ENCODE measurements at regions not wholly inside any gene's neighbourhood (a gene's known extent, or its start where the extent isn't known, plus 50 kb on each side); places are given as distances from the start of the nearest gene placed in this dataset.

DNA sequence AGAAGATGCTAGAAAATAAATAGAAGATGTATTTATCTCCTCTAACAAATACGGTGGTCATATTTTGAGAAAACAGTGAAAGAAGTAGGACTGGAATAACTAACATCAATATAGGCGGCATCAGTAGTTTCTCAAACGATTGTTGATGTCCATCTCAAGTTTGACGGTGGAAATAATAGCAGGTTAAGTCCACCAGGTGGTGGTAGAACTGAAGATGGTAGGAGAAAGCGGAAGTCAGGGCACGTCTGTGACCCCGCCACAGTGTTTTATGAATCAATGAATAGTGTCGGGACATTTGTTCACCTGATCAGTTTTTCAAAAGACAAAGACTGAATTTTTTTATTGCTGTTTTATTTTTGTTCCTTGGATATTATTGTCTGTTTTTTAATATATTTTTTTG, 706.4 kb upstream of the SLC10A2 start:
- no peaks in the 10 kb centered on the region for H3K36me3 ChIP-seq (ENCODE audit: control insufficient read depth, insufficient read depth, low read length)
- H3K9me3 ChIP-seq (ENCODE audit: control insufficient read depth, insufficient read depth, low read length) = no peaks in the 10 kb centered on the region
- H3K27ac ChIP-seq (ENCODE audit: low read depth, low read length) = no peak overlapping the region
- WGBS (ENCODE audit: insufficient coverage) = 83% methylated on average over 5 of the region's 8 CpGs
- H3K4me3 ChIP-seq (ENCODE audit: low read depth, low read length) = no peak overlapping the region
- H3K27me3 ChIP-seq (ENCODE audit: control insufficient read depth, insufficient read depth, low read length) = no peaks in the 10 kb centered on the region
- DNase-seq (ENCODE audit: low read depth in 4 of 6, low spot score in 6 of 6) = no peak
- no peaks in the 10 kb centered on the region for H3K4me1 ChIP-seq (ENCODE audit: control insufficient read depth, insufficient read depth, low read length)

DNA sequence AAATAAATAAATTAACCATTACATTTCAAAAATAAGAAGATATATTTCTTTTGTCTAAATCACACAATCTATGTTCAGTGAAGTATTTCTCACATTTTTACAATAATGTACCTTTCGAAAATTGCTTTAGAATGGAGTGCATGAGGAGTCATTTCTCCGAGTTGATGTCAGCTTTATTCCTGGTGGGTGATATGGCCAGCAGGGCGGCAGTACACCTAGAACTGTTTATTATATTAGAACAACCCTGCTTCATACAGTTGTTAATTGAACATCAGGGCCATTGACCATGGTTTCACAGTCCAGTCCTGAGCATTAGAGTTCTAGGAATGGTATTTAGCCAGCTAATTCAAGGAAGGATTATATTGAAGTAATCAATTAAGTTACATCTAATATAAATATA, 696.3 kb upstream of the SLC10A2 start:
- H3K4me1 ChIP-seq (ENCODE audit: control insufficient read depth, insufficient read depth, low read length) = no peaks in the 10 kb centered on the region
- WGBS (ENCODE audit: insufficient coverage) = no CpG with 5 or more reads among the region's 3 CpGs
- no peak overlapping the region for H3K4me3 ChIP-seq (ENCODE audit: low read depth, low read length)

DNA sequence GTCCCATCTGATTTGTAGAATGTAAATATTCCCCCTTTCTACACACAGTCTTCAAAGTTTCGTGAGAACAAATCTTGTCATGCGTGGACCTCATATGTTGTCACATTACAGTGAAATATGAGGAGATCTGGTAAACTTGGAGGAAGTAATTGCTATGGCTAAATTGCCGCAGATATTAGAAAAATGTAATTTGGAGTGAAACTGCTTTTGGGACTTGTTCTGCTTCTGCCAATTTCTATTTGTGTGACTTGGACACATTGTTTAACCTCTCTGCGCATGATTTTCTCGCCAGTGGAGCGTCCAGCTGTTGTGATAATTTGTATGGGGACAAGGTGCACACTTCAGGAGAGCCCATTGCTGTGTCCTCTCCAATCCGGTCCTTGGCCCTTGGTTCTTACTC, 693.1 kb upstream of the SLC10A2 start:
- DNase-seq (ENCODE audit: low read depth in 4 of 6, low spot score in 6 of 6) = no peak
- H3K27ac ChIP-seq (ENCODE audit: low read depth, low read length) = no peak overlapping the region
- H3K27me3 ChIP-seq (ENCODE audit: control insufficient read depth, insufficient read depth, low read length) = no peaks in the 10 kb centered on the region
- H3K9me3 ChIP-seq (ENCODE audit: control insufficient read depth, insufficient read depth, low read length) = no peaks in the 10 kb centered on the region
- H3K4me1 ChIP-seq (ENCODE audit: control insufficient read depth, insufficient read depth, low read length) = no peaks in the 10 kb centered on the region
- 81% methylated on average over 4 of the region's 7 CpGs for WGBS (ENCODE audit: insufficient coverage)
- no peak overlapping the region for H3K4me3 ChIP-seq (ENCODE audit: low read depth, low read length)
- no peaks in the 10 kb centered on the region for H3K36me3 ChIP-seq (ENCODE audit: control insufficient read depth, insufficient read depth, low read length)

More for the DNA sequence above, 696.3 kb upstream of the SLC10A2 start:
- H3K36me3 ChIP-seq (ENCODE audit: control insufficient read depth, insufficient read depth, low read length) = no peaks in the 10 kb centered on the region
- no peak for DNase-seq (ENCODE audit: low read depth in 4 of 6, low spot score in 6 of 6)
- no peaks in the 10 kb centered on the region for H3K9me3 ChIP-seq (ENCODE audit: control insufficient read depth, insufficient read depth, low read length)
- H3K27ac ChIP-seq (ENCODE audit: low read depth, low read length) = no peak overlapping the region
- no peaks in the 10 kb centered on the region for H3K27me3 ChIP-seq (ENCODE audit: control insufficient read depth, insufficient read depth, low read length)

DNA sequence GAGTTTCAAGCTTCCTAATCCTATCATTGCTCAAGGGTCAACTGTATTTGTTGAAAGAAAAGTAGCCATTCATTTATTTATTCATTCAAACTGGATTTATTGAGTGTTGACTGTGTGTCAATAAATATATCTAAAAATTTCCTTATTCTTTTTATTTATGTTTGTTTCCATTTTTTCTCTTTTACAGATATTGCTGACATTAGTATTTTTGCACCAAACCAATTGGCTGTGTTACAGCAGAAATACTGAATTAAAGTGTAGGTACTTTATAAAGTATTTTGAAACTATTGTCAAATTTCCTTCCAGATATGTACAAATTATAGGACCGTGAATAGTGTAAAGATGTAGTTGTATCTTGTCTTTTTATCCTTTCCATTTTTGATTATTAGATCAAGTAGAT, 692.0 kb upstream of the SLC10A2 start:
- Histone ChIP-seq H3K4me1 (ENCODE audit: control insufficient read depth, insufficient read depth, low read length) (no peaks in the 10 kb centered on the region), H3K4me3 (ENCODE audit: low read depth, low read length) (no peak overlapping the region), H3K27ac (ENCODE audit: low read depth, low read length) (no peak overlapping the region), H3K36me3 (ENCODE audit: control insufficient read depth, insufficient read depth, low read length) (no peaks in the 10 kb centered on the region), H3K9me3 (ENCODE audit: control insufficient read depth, insufficient read depth, low read length) (no peaks in the 10 kb centered on the region), H3K27me3 (ENCODE audit: control insufficient read depth, insufficient read depth, low read length) (no peaks in the 10 kb centered on the region)
- no peak for DNase-seq (ENCODE audit: low read depth in 4 of 6, low spot score in 6 of 6)
- no CpG with 5 or more reads among the region's 1 CpG for WGBS (ENCODE audit: insufficient coverage)

DNA sequence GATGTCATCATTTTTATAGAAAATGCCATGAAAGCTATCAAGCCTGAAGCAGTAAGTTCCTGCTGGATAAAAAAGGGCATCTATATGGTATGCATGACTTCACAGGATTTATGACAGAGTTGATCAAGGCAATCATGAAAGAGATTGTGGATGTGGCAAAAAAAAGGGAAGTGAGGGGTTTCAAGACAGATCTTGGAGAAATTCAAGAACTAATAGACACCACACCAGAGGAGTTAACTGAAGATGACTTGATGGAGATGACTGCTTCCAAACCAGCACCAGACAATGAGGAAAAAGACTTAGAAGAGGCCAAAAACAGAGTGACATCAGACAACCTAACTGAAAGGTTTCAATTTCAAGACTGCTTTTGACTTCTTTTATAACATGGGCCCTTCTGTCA, 691.1 kb upstream of the SLC10A2 start:
- Histone ChIP-seq H3K4me3 (ENCODE audit: low read depth, low read length) (no peak overlapping the region), H3K27ac (ENCODE audit: low read depth, low read length) (no peak overlapping the region), H3K9me3 (ENCODE audit: control insufficient read depth, insufficient read depth, low read length) (no peaks in the 10 kb centered on the region), H3K36me3 (ENCODE audit: control insufficient read depth, insufficient read depth, low read length) (no peaks in the 10 kb centered on the region), H3K27me3 (ENCODE audit: control insufficient read depth, insufficient read depth, low read length) (no peaks in the 10 kb centered on the region), H3K4me1 (ENCODE audit: control insufficient read depth, insufficient read depth, low read length) (no peaks in the 10 kb centered on the region)
- no peak for DNase-seq (ENCODE audit: low read depth in 4 of 6, low spot score in 6 of 6)

DNA sequence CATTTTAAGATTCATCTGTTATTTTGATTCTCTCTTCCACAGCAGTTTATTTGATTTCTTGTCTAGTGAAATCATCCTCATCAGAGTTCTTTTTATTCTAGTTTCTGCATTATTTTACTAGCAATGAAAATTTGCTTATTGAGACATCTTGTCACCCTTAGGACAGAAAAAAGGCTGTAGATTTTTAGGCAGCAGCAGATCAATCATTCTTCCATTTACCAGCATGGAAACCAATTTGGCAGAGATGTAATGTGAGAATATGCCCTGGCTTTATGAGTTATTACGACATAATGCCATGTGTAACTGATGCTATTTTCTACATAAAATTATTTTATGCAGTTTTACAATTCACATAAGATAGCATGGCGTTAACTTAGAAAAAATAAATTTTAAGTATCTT, 688.6 kb upstream of the SLC10A2 start:
- DNase-seq (ENCODE audit: low read depth in 4 of 6, low spot score in 6 of 6) = peak in 2 of 6 donors; percentile 38 to 64
- H3K27ac ChIP-seq (ENCODE audit: low read depth, low read length) = no peak overlapping the region

DNA sequence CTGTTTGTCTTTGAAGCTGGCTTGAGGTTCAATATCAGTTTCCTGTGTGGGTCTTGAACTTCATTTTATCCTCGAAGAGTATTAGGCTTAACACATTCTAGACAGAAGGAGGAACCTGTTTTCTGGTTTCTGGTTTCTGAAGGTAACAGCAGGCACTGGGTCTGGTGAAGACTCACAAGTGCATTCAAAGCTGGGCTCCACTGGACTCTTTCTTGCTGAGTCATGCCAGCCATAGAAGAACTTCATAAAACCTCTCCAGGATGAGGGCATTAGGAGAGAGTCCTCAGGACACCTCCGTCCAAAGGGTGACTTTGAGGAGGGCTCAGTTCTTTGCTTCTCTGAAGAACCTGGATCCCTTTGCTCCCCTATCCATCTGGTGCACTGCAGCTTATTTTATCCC, 668.6 kb upstream of the SLC10A2 start:
- H3K4me1 ChIP-seq (ENCODE audit: control insufficient read depth, insufficient read depth, low read length) = no peaks in the 10 kb centered on the region
- H3K9me3 ChIP-seq (ENCODE audit: control insufficient read depth, insufficient read depth, low read length) = no peaks in the 10 kb centered on the region
- H3K36me3 ChIP-seq (ENCODE audit: control insufficient read depth, insufficient read depth, low read length) = no peaks in the 10 kb centered on the region
- no peak overlapping the region for H3K27ac ChIP-seq (ENCODE audit: low read depth, low read length)
- DNase-seq (ENCODE audit: low read depth in 4 of 6, low spot score in 6 of 6) = no peak
- no peaks in the 10 kb centered on the region for H3K27me3 ChIP-seq (ENCODE audit: control insufficient read depth, insufficient read depth, low read length)
- no peak overlapping the region for H3K4me3 ChIP-seq (ENCODE audit: low read depth, low read length)
- WGBS (ENCODE audit: insufficient coverage) = 100% methylated on average over 1 of the region's 2 CpGs

More for the DNA sequence above, 688.6 kb upstream of the SLC10A2 start:
- Histone ChIP-seq H3K4me3 (ENCODE audit: low read depth, low read length) (no peak overlapping the region), H3K4me1 (ENCODE audit: control insufficient read depth, insufficient read depth, low read length) (no peaks in the 10 kb centered on the region), H3K9me3 (ENCODE audit: control insufficient read depth, insufficient read depth, low read length) (no peaks in the 10 kb centered on the region), H3K36me3 (ENCODE audit: control insufficient read depth, insufficient read depth, low read length) (no peaks in the 10 kb centered on the region), H3K27me3 (ENCODE audit: control insufficient read depth, insufficient read depth, low read length) (no peaks in the 10 kb centered on the region)
- no CpG with 5 or more reads among the region's 2 CpGs for WGBS (ENCODE audit: insufficient coverage)

DNA sequence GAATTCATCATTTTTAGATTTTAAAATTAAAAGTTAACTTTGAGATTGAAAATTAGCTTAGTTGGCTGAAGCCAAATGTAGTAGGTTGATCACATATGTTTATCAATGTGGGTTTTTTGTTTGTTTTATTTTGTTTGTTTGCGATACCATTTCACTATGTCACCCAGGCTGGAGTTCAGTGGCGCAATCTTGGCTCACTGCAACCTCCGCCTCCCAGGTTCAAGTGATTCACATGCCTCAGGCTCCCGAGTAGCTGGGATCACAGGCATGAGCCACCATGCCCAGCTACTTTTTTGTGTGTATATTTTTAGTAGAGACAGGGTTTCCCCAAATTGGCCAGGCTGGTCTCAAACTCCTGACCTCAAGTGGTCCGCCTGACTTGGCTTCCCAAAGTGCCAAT, 665.7 kb upstream of the SLC10A2 start:
- H3K4me3 ChIP-seq (ENCODE audit: low read depth, low read length) = no peak overlapping the region
- DNase-seq (ENCODE audit: low read depth in 4 of 6, low spot score in 6 of 6) = no peak
- H3K27me3 ChIP-seq (ENCODE audit: control insufficient read depth, insufficient read depth, low read length) = no peaks in the 10 kb centered on the region
- 93% methylated on average over 4 of the region's 5 CpGs for WGBS (ENCODE audit: insufficient coverage)
- H3K27ac ChIP-seq (ENCODE audit: low read depth, low read length) = no peak overlapping the region
- no peaks in the 10 kb centered on the region for H3K9me3 ChIP-seq (ENCODE audit: control insufficient read depth, insufficient read depth, low read length)
- H3K4me1 ChIP-seq (ENCODE audit: control insufficient read depth, insufficient read depth, low read length) = no peaks in the 10 kb centered on the region
- no peaks in the 10 kb centered on the region for H3K36me3 ChIP-seq (ENCODE audit: control insufficient read depth, insufficient read depth, low read length)

DNA sequence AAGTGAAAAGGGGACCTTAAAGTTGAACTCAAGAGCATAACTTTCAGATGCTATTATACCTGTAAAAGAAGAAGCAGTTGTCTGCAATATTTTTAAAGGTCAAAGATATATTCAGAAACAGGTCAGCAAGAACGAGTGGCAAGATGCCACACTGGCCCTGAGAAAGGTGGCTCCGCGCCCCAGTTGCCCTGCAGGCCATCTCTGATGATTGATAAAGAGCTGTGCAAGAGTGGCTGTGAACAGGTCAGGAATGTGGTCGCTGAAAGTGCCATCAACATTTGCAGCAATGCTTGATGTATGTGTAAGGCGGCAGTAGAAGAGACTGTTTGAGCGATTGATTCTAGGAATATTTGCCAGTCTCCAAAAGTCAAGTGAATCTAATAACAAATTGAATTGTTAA, 664.2 kb upstream of the SLC10A2 start:
- DNase-seq (ENCODE audit: low read depth in 4 of 6, low spot score in 6 of 6) = no peak
- 82% methylated on average over 6 of the region's 6 CpGs for WGBS (ENCODE audit: insufficient coverage)
- H3K4me1 ChIP-seq (ENCODE audit: control insufficient read depth, insufficient read depth, low read length) = no peaks in the 10 kb centered on the region
- no peaks in the 10 kb centered on the region for H3K36me3 ChIP-seq (ENCODE audit: control insufficient read depth, insufficient read depth, low read length)
- H3K9me3 ChIP-seq (ENCODE audit: control insufficient read depth, insufficient read depth, low read length) = no peaks in the 10 kb centered on the region
- no peaks in the 10 kb centered on the region for H3K27me3 ChIP-seq (ENCODE audit: control insufficient read depth, insufficient read depth, low read length)
- H3K4me3 ChIP-seq (ENCODE audit: low read depth, low read length) = no peak overlapping the region
- H3K27ac ChIP-seq (ENCODE audit: low read depth, low read length) = no peak overlapping the region

DNA sequence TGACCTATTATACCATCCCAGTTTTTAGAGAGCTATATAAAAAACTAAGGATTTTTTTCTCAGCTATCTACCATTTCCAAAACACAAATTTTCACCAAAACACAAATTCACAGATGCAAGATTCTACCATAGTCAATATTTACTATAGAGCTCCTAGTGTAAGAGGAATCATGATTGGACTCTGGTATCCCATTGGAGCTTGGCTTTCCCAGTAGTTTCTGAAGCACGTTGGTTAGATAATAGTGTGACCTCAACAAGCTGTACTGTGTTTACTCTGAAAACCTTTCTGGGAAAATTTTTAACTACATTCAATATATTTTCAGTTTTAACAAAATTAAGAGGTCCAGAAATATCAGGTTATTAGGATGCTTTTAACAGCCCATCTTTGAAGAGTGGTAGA, 660.6 kb upstream of the SLC10A2 start:
- no peaks in the 10 kb centered on the region for H3K36me3 ChIP-seq (ENCODE audit: control insufficient read depth, insufficient read depth, low read length)
- H3K27me3 ChIP-seq (ENCODE audit: control insufficient read depth, insufficient read depth, low read length) = no peaks in the 10 kb centered on the region
- H3K4me3 ChIP-seq (ENCODE audit: low read depth, low read length) = no peak overlapping the region
- no peak overlapping the region for H3K27ac ChIP-seq (ENCODE audit: low read depth, low read length)
- WGBS (ENCODE audit: insufficient coverage) = no CpG with 5 or more reads among the region's 1 CpG
- DNase-seq (ENCODE audit: low read depth in 4 of 6, low spot score in 6 of 6) = no peak
- H3K4me1 ChIP-seq (ENCODE audit: control insufficient read depth, insufficient read depth, low read length) = no peaks in the 10 kb centered on the region
- no peaks in the 10 kb centered on the region for H3K9me3 ChIP-seq (ENCODE audit: control insufficient read depth, insufficient read depth, low read length)
